T1000 (cell line): ENCODE measurements at regions not wholly inside any gene's neighbourhood (a gene's known extent, or its start where the extent isn't known, plus 50 kb on each side); places are given as distances from the start of the nearest gene placed in this dataset.
A peak's percentile ranks its signal among the peaks of the same experiment; 100 is the strongest.

ENCODE experiments used
- DNase-seq: peaks from one replicate; lab custom pipeline; 2025; ENCODE audit warnings: mixed read lengths; lab: John Stamatoyannopoulos, UW

DNA sequence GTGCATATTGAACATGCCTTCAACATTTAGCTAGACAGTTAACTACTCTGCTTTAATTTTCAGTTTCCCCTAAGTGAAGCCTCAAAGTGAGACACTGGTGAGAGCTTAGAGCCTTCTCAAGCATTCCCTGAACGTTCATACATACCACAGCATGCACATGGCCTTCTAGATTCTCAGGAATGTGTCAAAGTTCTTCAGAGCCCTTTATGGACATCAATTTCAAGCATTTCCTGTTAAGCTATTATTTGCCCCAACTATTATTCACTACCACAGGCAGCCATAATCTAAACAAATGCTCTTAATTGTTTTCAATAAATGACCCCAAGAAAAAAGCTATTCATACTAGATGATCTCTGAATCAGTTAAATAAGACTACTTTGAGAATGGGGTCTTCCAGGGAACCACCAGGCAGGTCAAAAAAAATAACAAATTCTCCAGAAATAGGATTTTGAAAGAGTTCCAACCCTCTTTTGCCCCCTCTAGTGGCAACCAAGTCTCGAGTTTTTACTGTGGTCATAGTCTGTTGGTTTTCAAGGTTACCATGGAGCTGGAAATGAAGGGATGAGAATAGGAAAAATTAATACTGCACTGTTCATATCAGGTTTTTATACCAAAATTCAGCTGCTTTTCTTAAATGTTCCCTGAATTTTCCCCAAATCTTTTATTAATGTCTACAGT lies 235.4 kb downstream of the RAB28 start:
- no peak for DNase-seq

DNA sequence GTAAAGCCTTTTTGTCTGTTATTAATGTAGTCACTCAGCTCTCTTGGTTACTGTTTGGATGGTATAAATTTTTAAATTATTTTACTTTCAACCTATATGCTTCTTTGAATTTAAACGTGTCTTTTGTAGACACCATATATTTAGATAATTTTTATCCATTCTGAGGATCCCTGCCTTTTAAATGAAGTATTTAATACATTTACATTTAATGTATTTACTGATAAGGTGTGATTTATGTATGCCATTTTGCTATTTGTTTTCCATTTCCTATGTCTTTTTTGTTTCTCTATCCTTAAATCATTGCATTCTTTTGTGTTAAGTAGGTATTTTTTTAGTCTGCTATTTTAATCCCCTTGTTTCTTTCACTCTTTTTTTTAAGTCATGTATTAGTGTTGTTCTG lies 238.0 kb downstream of the RAB28 start:
- no peak for DNase-seq

DNA sequence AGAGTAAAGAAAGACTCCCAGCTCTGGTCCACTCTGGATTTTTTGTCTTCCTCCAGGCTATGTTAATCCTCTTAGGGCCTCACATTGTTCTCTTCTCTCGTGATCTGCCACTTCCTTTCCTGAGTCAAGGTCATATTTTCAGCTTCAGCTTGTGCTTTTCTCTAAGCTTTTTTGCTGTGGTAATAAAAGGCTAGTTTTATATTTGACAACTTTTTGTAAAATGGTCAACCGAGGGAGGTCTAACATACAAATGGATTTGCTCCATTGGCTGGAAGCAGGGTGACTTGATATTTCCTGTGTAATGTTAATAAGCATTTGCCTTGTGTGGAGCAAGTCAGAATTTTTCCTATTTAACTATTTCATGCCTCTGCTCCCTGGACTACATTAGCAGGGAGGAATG lies 239.7 kb downstream of the RAB28 start:
- DNase-seq = no peak

DNA sequence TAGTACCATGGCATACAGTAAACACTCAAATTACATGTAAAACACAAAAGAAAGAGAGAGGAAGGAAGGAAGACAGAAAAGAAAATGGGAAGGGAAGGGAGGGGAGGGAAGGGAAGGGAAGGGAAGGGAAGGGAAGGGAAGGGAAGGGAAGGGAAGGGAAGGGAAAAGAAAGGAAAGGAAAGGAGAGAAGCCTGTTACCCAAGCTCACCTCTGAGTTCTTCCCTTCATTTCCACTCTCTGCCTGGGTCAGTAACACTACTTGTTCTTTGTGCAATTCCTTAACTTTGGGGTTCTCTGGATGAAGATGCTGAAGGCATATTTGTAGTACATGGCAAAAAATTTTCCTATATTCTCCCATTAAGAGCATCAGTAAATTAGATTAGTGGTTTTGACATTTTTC lies 241.0 kb downstream of the RAB28 start:
- no peak for DNase-seq

DNA sequence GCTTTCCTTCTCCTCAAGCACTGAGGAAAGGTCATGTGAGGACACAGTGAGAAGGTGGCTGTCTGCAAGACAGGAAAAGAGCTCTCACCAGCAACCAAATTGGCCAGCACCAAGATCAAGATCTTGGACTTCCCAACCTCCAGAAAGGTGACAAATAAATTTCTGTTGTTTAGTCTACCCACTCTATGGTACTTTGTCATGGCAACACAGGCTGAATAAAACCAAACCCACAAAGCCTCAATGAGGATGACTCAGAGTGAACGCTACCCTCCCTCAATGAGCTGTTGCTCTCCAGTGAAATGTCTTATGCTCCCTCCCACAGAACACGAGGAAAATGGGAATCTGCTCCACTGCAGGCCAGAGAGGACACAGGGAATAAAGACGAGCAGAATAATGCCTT lies 244.1 kb downstream of the RAB28 start:
- peak; percentile 60 for DNase-seq

DNA sequence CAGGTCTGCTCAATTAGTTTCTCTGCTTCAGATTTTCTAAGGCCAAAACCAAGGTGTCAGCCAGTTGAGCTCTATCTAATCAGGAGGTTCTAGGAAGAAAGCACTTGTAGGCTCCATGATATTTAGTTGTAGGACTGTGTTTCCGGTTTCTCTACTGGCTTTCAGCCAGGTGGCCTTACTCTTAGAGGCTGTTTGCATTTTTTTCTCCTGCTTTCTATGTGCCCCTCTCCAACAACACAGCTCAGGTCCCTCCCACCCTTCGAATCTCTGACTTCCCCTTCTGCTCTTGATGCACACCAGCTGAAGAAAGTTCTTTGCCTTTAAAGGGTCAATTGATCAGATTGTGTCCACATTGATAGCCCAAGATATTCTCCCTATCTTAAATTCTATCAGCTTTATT lies 245.2 kb downstream of the RAB28 start:
- DNase-seq = no peak

DNA sequence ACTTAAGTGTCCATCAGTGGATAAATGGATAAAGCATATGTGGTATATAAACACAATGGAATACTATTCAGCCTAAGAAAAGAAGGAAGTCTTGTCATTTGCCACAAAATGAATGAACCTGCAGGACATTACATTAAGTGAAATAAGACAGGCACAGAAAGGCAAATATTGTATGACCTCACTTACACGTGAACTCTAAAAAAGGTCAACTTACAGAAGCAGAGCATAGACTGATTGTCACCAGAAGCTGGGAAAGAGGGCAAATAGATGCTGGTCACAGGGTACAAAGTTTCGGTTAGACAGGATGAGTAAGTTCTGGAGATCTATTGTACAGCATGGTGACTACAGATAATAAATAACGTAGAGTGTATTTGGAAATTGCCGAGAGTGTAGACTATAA lies 247.7 kb downstream of the RAB28 start:
- DNase-seq = no peak

DNA sequence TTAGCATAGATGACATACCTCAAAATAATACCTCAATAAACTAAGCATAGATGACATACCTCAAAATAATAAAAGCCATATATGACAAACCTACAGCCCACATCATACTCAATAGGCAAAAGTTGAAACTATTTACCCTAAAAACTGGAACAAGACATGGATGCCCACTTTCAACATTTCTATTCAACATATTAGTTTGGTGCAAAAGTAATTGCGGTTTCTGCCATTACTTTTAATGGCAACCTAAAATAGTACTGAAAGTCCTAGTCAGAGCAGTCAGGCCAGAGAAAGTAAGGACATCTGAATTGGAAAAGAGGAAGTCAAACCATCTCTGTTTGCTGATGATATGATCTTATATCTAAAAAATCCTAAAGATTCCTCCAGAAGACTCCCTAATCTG lies 250.4 kb downstream of the RAB28 start:
- DNase-seq = no peak

DNA sequence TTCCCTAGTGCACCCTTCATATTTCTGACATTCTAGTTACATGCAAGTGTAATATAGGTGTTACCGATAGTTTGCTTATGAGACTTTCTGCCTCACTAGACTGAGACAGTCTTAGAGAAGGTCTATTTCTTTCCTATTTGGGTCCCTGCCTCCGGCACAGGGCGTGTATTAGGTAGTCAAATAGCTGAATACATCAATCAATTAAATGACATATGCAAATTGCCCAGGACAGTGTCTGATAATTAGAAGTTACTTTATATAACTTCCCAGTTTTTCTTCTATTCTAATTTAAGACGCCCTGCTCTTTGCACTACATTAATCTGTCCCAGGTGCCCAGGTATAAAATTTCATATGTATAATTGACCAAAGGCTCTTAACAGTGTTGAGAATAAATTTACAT lies 264.2 kb downstream of the RAB28 start:
- DNase-seq = no peak

DNA sequence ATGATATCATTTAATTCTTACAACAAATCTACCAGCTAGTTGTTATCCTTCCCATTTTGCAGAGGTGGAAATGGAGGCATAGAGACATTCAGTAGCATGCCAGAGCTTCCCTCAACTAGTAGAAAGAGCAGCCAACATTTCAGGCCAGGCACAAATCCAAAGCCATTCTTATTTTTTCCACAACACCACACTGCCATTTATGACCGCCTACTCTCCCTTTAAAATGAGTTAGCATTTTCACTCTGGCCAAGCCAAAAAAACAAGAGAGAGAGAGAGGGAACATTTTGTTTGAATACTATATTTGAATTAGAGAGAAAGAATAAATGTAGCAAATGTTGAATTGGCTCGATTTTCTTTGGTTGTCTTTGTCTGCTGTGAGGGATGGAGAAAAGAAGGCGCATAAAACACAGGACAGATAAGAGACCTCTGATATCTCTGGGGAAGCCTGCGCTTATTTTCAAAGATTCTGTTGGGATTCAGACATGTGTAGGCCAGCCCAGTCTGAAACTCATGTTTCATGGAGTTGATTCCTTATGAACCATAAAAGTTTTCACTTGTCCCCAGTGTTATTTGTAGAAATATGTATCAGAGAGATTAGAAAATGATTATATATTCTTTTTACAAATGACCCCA lies 265.7 kb downstream of the RAB28 start:
- DNase-seq = no peak

DNA sequence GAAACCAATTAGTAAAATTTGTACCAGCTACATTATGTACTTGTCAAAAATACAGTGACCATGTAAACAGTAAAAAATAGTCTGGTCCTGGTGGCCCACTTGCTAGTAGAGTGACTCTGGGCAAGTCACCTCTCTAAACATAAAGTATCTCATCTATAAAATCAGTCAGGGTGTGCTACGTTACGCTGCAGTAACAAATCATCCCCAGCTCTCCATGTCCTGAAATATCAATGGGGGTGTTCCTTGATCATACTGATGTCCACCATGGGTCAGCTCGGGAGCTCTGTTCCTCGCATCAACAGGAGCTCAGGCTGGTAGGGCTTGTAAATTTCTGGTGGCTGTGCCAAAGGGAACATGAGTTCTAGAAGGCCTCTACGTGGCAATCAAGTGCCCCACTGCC lies 268.6 kb downstream of the RAB28 start:
- no peak for DNase-seq

DNA sequence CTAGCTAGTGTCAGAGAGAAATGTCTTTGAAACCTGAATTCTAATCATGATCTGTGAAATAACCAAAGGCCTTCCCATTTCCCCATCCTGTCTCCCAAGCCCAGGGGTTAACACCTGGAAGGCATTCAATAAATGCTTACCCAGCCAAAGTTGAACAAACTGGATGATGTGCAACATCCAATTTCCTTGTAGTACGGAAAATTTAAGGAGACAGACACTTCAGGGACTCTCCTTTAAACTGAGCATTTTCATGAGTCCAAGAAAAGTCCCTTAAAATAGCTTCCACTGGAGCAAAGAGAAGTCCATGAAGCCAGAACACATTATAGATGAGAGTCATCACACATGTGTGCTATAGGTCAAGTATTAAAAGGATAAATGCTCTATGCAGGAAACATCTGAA lies 271.2 kb downstream of the RAB28 start:
- DNase-seq = no peak

DNA sequence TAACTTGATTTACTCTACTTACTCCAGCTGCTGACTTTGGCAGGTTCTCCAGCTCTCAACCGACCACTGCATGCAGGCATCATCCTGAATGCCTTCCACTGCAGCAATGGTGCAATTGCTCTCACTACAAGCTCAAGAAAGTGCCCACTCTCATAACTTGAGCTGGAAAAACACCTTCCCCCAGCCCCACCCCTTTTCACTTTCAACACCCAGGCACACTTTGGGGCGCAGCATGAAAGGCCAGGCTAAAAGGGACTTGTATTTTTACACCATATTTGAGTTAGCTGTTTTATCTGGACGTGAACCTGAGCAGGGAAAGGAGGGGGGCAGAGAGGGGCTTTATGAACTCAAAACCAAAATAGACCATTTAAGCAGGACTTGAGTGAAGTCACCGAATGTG lies 274.5 kb downstream of the RAB28 start:
- no peak for DNase-seq

DNA sequence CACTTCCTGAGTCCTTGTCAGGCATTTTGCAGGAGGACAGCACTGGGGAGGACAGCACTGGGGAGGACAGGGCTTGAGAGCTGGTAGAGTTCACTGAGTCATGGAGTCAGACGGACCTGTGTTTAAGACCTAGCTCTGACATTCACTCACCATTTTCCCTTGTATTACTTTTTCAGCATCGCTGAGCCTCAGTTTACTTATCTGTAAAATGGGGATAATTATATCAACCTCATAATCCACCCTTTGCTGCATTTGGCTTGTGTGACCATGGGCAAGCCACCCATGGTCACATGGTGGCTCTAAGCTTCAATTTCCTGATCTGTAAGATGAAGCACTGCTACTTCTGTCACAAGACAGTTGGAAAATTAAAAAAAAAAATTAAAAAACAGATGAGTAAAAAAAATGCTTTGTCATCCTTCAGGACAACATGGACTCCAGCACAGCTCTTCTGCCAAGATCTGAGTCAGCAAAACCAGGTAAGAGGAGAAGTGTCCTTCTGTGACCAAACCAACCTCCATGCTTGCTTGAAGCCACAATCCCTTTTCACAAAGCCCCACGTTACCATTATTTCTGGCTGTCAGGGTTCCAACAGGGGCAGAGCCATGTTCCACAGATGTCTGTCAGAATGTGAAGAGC lies 275.5 kb downstream of the RAB28 start:
- DNase-seq = no peak

DNA sequence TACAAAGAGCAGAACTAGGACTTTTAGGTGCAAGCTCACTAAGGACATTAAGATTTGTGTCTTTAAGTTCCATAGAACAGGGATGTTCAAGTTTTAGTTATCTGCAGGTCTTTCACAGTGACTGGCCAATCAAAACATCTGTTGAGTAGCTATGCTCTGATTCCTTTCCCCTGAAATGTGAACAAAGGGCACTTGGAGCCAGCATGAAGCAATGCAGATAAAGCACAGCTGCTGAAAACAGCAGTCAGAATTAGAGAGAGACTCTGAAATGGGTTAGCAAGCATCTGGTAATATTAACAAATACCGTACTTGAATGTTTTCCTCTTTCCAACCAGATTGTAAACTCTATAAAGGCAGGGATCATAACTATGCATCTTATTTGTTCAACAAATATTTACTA lies 276.9 kb downstream of the RAB28 start:
- DNase-seq = no peak

DNA sequence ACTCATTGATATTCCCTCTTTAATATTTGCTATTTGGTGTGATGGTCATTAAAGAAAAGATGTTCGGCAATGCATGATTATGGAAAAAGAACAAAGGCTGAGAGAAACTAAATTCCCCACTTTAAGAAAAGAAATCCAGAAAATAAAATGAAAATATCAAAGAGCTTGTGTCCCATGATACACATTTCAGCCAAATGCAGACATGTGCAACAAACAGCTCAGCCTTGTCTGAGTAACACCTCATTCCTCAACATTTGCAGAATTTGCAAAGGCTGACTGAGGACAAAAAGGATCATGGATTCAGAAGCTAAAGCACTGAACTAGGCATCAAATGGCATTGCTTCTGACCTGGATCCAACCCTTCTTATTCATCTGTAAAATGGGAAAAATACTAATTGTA lies 281.0 kb downstream of the RAB28 start:
- DNase-seq = no peak

DNA sequence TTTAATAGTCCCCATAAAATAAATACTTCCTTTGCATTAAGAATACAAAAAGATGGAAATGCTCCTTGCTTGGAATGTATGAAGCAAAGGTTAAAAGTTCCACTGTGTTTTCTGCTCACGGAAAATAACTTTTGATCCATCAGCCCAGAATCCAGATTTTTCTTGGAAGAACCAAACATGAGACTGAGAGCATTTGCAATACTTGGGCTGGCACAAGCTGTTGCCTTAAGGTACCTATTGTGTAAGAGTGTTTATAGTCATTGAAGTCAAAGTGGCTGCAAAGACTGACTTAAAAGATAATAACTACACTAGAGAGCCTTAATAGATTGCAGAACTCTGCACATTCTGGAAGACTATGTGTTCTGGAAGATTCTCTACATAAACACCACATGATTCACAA lies 281.4 kb downstream of the RAB28 start:
- no peak for DNase-seq

DNA sequence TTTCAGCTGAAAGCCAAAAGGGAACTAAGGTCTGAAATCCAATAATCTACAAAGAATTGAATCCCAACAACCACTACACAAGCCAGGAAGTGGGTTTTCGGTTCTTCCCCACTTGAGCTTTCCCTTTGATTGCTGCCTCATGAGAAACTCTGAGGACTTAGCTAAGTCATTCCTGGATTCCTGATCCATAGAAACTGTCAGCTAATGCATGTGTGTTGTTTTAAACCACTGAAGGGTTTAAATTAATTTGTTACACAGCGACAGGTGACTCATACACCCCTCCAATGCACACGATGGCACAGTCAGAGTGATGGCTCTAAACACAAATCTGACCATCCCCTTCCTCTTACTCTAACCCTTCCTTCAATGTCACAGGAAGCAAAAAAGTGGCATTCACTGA lies 282.9 kb downstream of the RAB28 start:
- DNase-seq = no peak

DNA sequence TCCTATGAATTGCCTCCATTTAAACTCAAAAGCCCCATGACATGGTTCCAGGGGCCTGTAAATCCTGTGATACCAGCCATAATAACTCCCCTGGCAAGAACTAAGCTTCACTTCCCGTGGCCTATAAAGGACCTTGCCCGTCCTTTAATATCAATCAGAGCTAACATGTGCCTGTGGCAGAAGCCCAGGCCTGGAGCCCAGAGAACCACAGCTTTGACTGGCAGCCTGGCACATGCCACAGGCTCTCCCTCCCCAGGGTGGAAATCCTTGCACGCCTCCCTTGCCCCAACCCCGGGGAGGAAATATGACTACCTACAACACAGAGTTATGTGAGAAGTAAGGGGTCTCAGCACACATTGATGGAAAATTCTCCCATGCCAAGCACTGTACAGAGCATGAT lies 287.4 kb downstream of the RAB28 start:
- DNase-seq = no peak

DNA sequence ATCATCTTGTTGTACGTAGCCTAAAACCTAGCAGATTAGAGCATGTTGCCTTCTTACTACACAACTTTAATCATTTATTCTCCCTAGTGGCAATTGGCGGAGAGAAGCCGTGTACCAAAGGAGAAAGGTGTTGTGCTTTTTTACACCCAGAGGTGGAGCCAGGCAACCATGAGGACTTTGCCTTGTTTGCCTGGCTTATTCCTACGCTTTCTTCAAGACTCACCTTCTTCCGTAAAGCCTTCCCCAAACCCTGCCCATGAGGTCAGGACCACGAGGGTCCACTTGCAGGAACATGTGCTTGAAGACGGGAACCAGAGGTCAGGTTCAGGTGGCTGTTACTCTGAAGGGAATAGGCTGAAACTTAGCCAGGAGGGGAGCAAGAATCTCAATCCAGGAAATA lies 290.5 kb downstream of the RAB28 start:
- DNase-seq = no peak

DNA sequence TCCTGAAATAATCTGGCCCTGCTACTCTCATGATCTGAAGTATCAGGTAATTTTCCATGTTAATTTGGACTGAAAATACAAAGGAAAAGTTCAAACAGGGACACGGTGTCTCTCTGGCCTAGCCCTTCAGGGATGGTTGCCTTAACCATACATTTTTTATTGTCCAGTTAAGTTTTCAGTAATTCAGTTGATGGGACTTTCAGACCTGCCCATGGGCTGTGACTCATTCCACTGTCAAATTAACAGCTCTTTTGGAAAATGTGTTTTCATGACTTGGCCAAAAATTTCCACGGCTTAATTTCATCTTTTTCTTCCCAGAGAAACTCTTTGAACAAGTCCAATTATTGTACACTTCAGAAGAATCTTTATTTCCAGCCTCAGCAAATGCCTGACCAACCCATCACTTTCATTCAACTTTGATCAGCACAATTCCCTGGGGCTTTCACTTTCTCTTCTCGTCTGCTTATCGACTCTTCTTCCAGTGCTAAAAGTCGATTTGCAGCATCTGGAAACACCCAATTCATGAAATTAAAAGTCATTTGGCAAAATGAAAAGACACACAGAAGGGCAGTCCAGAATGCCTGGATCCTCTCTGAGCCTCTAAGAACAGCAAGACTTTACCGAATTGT lies 293.9 kb downstream of the RAB28 start:
- DNase-seq = no peak

DNA sequence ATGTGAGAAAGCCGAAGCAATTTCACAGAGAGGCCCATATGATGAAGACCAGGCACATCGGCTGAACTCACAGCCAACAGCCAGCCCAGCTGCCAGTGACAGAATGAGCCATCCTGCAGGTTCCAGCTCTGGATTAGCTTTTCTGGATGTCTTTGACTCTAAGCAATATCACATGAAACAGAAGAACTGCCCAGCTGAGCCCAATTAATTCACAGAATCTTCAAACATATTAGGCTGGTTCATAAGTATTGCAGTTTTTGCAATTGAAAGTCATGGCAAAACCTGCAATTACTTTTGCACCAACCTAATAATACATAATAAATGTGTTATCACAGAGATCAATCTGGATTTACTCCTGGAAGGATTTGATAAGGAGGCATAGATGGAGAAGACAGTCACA lies 299.9 kb downstream of the RAB28 start:
- no peak for DNase-seq

DNA sequence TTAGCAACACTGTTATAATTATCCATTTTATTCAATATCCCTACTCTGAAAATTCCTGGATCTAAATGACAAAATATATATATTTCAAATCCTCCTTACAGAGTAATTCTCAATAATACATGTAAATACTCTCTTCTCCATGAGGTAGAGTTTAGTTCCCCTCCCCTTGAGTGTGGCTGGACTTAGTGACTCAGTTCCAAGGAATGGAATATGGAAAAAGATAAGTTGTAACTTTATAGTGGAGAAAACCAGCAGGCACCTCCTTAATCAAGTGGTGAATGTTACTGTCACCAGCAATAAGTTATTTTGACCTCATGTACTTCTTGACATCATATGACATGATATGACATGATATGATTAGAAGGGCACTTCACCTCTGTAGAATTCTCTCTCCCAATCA lies 302.0 kb downstream of the RAB28 start:
- no peak for DNase-seq
